ENCODE measurements at regions not wholly inside any gene's neighbourhood (a gene's known extent, or its start where the extent isn't known, plus 50 kb on each side); places are given as distances from the start of the nearest gene placed in this dataset.
"Not testable (repeated sequence)": the region's sequence is repeated elsewhere in the genome, so short reads cannot be mapped to it uniquely, and the experiment has no call there.

DNA sequence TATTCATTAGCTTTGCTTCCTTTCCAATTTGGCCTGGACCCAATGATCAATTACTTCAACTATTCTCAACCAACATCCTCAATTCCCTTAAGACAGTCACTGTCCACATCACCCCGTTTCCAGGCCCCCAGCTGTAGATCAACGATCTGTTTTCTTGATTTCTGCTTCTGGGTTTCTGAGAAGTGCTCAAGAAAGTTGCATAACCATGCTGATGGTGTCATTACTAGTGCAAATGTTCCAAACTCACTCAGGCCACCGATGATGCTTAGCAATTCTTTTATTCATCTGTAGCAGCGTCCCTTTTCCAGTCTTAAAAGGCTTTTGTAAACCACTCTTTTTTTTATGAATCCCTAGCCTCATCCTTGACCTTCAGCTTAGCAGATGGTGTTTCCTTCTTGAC is 155.8 kb upstream of the PTGFR start:
- Mint-ChIP-seq H3K9me3 (peaks cover 0 to 12% (median 1%) of the 10 kb centered on the region in 5 donors), H3K27me3 (peaks cover 0 to 1% of the 10 kb centered on the region in 2 donors), H3K27ac (no peak overlapping the region), H3K36me3 (no peaks in the 10 kb centered on the region), H3K4me3 (no peak overlapping the region), H3K4me1 (no peaks in the 10 kb centered on the region)
- H3K4me1 ChIP-seq (ENCODE audit: insufficient read depth, low read length) = no peaks in the 10 kb centered on the region
- CTCF ChIA-PET = no interaction called here
- H3K9me3 ChIP-seq (ENCODE audit: low read length) = no peaks in the 10 kb centered on the region
- H3K27me3 ChIP-seq (ENCODE audit: insufficient read depth, low read length, poor library complexity, severe bottlenecking) = no peaks in the 10 kb centered on the region
- H3K36me3 ChIP-seq (ENCODE audit: insufficient read depth, low read length) = no peaks in the 10 kb centered on the region
- no peak overlapping the region for H3K4me3 ChIP-seq (ENCODE audit: low read length)
- no peak overlapping the region for H3K27ac ChIP-seq (ENCODE audit: low read depth, low read length)
- no peak for DNase-seq
- POLR2A ChIA-PET = no interaction called here

- H3K27ac ChIP-seq (ENCODE audit: low read depth, low read length); H3K27me3 Mint-ChIP-seq; H3K4me1 Mint-ChIP-seq; H3K4me1 ChIP-seq (ENCODE audit: insufficient read depth, low read length); H3K9me3 ChIP-seq (ENCODE audit: low read length); H3K4me3 Mint-ChIP-seq; H3K36me3 Mint-ChIP-seq; H3K36me3 ChIP-seq (ENCODE audit: insufficient read depth, low read length); H3K27me3 ChIP-seq (ENCODE audit: insufficient read depth, low read length, poor library complexity, severe bottlenecking); POLR2A ChIA-PET; H3K27ac Mint-ChIP-seq; H3K4me3 ChIP-seq (ENCODE audit: low read length); CTCF ChIA-PET; DNase-seq: not testable (repeated sequence)
- peaks cover 0 to 12% (median 1%) of the 10 kb centered on the region in 5 donors for H3K9me3 Mint-ChIP-seq
Measured at GRCh38 chr1:78336751-78337150, 154.0 kb upstream of the PTGFR start.

GRCh38 chr1:78339490-78339889 is 151.3 kb upstream of the PTGFR start:
- Mint-ChIP-seq H3K27ac (no peak overlapping the region), H3K4me3 (no peak overlapping the region), H3K9me3 (peaks cover 0 to 12% (median 1%) of the 10 kb centered on the region in 5 donors), H3K4me1 (no peaks in the 10 kb centered on the region), H3K27me3 (peaks cover 0 to 5% of the 10 kb centered on the region in 2 donors), H3K36me3 (no peaks in the 10 kb centered on the region)
- Histone ChIP-seq H3K36me3 (ENCODE audit: insufficient read depth, low read length) (no peaks in the 10 kb centered on the region), H3K4me1 (ENCODE audit: insufficient read depth, low read length) (no peaks in the 10 kb centered on the region), H3K4me3 (ENCODE audit: low read length) (no peak overlapping the region), H3K27ac (ENCODE audit: low read depth, low read length) (no peak overlapping the region), H3K27me3 (ENCODE audit: insufficient read depth, low read length, poor library complexity, severe bottlenecking) (no peaks in the 10 kb centered on the region), H3K9me3 (ENCODE audit: low read length) (no peaks in the 10 kb centered on the region)
- POLR2A ChIA-PET = no interaction called here
- DNase-seq = no peak
- CTCF ChIA-PET = no interaction called here

GRCh38 chr1:78340006-78340405 is 150.8 kb upstream of the PTGFR start:
- Mint-ChIP-seq H3K9me3 (peaks cover 0 to 12% (median 1%) of the 10 kb centered on the region in 5 donors), H3K27ac (no peak overlapping the region), H3K4me1 (no peaks in the 10 kb centered on the region), H3K27me3 (peaks cover 0 to 5% of the 10 kb centered on the region in 2 donors), H3K36me3 (no peaks in the 10 kb centered on the region), H3K4me3 (no peak overlapping the region)
- no peak for DNase-seq
- Histone ChIP-seq H3K27ac (ENCODE audit: low read depth, low read length) (no peak overlapping the region), H3K36me3 (ENCODE audit: insufficient read depth, low read length) (no peaks in the 10 kb centered on the region), H3K4me1 (ENCODE audit: insufficient read depth, low read length) (no peaks in the 10 kb centered on the region), H3K27me3 (ENCODE audit: insufficient read depth, low read length, poor library complexity, severe bottlenecking) (no peaks in the 10 kb centered on the region), H3K4me3 (ENCODE audit: low read length) (no peak overlapping the region), H3K9me3 (ENCODE audit: low read length) (no peaks in the 10 kb centered on the region)
- CTCF ChIA-PET = no interaction called here
- POLR2A ChIA-PET = no interaction called here

DNA sequence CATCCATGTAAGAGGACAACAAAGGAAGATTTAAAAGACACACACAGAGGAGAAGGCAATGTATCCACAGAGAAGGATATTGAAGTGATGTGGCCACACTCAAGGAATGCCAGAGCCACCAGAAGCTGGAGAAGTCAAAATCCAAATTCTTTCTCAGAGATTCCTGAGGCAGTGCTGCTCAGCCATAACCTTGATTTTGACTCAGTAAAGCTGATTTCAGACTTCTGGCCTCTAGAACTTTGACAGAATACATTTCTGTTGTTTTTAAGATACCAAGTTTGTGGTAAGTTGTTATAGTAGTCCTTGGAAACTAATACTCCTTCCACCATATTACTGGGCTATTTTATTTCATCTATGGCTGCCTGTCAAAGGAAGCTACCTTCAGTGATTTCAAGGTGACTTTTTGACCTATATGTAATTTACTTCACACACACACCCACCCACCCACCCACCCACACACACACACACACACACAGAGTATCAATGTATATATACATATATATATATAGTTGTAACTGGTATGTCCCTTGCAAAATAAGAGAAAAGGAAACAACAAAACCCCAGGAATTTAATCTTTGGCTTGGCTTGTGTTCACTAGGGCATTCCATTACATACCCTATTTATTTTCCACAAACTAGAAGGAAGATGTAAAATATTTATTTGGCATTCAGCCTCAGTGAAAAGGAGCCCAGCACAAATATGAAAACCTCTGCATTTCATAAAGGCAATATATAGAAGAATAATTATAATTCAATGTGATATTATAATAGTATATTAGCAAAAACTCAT is 142.1 kb upstream of the PTGFR start:
- Histone ChIP-seq H3K27me3 (ENCODE audit: insufficient read depth, low read length, poor library complexity, severe bottlenecking) (no peaks in the 10 kb centered on the region), H3K36me3 (ENCODE audit: insufficient read depth, low read length) (no peaks in the 10 kb centered on the region), H3K27ac (ENCODE audit: low read depth, low read length) (no peak overlapping the region), H3K9me3 (ENCODE audit: low read length) (no peaks in the 10 kb centered on the region), H3K4me3 (ENCODE audit: low read length) (no peak overlapping the region), H3K4me1 (ENCODE audit: insufficient read depth, low read length) (no peaks in the 10 kb centered on the region)
- no peak overlapping the region for H3K4me3 Mint-ChIP-seq
- no peaks in the 10 kb centered on the region for H3K4me1 Mint-ChIP-seq
- peaks cover 0 to 4% (median 0%) of the 10 kb centered on the region in 5 donors for H3K9me3 Mint-ChIP-seq
- CTCF ChIA-PET = no interaction called here
- no peak for DNase-seq
- POLR2A ChIA-PET = no interaction called here
- no peaks in the 10 kb centered on the region for H3K27me3 Mint-ChIP-seq
- H3K27ac Mint-ChIP-seq = no peak overlapping the region
- H3K36me3 Mint-ChIP-seq = no peaks in the 10 kb centered on the region

- Histone ChIP-seq H3K27ac (ENCODE audit: low read depth, low read length) (no peak overlapping the region), H3K36me3 (ENCODE audit: insufficient read depth, low read length) (no peaks in the 10 kb centered on the region), H3K4me1 (ENCODE audit: insufficient read depth, low read length) (no peaks in the 10 kb centered on the region), H3K9me3 (ENCODE audit: low read length) (no peaks in the 10 kb centered on the region), H3K27me3 (ENCODE audit: insufficient read depth, low read length, poor library complexity, severe bottlenecking) (no peaks in the 10 kb centered on the region), H3K4me3 (ENCODE audit: low read length) (no peak overlapping the region)
- ChIA-PET CTCF (no interaction called here), POLR2A (no interaction called here)
- peaks cover 0 to 1% of the 10 kb centered on the region in 2 donors for H3K27me3 Mint-ChIP-seq
- H3K27ac Mint-ChIP-seq = no peak overlapping the region
- DNase-seq = no peak
- no peaks in the 10 kb centered on the region for H3K36me3 Mint-ChIP-seq
- H3K4me1 Mint-ChIP-seq = no peaks in the 10 kb centered on the region
- H3K4me3 Mint-ChIP-seq = no peak overlapping the region
- H3K9me3 Mint-ChIP-seq = peaks cover 0 to 4% (median 0%) of the 10 kb centered on the region in 5 donors
Measured at GRCh38 chr1:78351551-78352216, 139.1 kb upstream of the PTGFR start.

- Mint-ChIP-seq H3K4me3 (no peak overlapping the region), H3K36me3 (no peaks in the 10 kb centered on the region), H3K27me3 (peaks cover 0 to 1% of the 10 kb centered on the region in 2 donors), H3K27ac (peak overlapping the region in 1 of 8 donors; percentile 26), H3K9me3 (peaks cover 0 to 2% (median 0%) of the 10 kb centered on the region in 5 donors), H3K4me1 (no peaks in the 10 kb centered on the region)
- no peak for DNase-seq
- no peaks in the 10 kb centered on the region for H3K27me3 ChIP-seq (ENCODE audit: insufficient read depth, low read length, poor library complexity, severe bottlenecking)
- H3K9me3 ChIP-seq (ENCODE audit: low read length) = no peaks in the 10 kb centered on the region
- CTCF ChIA-PET = no interaction called here
- H3K36me3 ChIP-seq (ENCODE audit: insufficient read depth, low read length) = no peaks in the 10 kb centered on the region
- H3K27ac ChIP-seq (ENCODE audit: low read depth, low read length) = no peak overlapping the region
- POLR2A ChIA-PET = no interaction called here
- no peaks in the 10 kb centered on the region for H3K4me1 ChIP-seq (ENCODE audit: insufficient read depth, low read length)
- no peak overlapping the region for H3K4me3 ChIP-seq (ENCODE audit: low read length)
Measured at GRCh38 chr1:78355656-78356055, 135.1 kb upstream of the PTGFR start.

DNA sequence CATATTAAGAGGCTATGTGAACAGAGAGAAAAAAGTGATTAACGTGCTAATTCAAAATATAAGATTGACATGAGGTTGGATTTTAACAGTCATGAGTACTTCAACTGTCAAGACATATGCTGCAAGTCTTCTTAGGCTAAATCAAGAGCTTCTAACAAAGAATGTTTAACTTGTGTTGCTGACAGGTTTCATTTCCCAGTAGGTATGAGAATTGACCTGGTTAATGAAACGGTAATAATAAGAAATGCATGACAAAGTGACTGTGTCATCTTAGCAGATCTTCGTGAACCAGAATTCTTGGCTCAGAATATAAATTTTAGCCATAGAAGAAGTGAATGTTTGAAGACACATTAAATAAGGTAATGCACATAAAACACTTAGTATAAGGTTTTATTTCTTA is 132.6 kb upstream of the PTGFR start:
- ChIA-PET CTCF (no interaction called here), POLR2A (no interaction called here)
- Histone ChIP-seq H3K36me3 (ENCODE audit: insufficient read depth, low read length) (no peaks in the 10 kb centered on the region), H3K27me3 (ENCODE audit: insufficient read depth, low read length, poor library complexity, severe bottlenecking) (no peaks in the 10 kb centered on the region), H3K4me1 (ENCODE audit: insufficient read depth, low read length) (no peaks in the 10 kb centered on the region), H3K27ac (ENCODE audit: low read depth, low read length) (no peak overlapping the region), H3K4me3 (ENCODE audit: low read length) (no peak overlapping the region), H3K9me3 (ENCODE audit: low read length) (no peaks in the 10 kb centered on the region)
- peaks cover 0 to 1% of the 10 kb centered on the region in 2 donors for H3K27me3 Mint-ChIP-seq
- H3K4me1 Mint-ChIP-seq = no peaks in the 10 kb centered on the region
- no peak overlapping the region for H3K4me3 Mint-ChIP-seq
- H3K9me3 Mint-ChIP-seq = peaks cover 0 to 2% (median 0%) of the 10 kb centered on the region in 5 donors
- H3K36me3 Mint-ChIP-seq = no peaks in the 10 kb centered on the region
- no peak for DNase-seq
- no peak overlapping the region for H3K27ac Mint-ChIP-seq

Measured in CD8-positive, alpha-beta memory T cell (primary cell).